HCT116 (cell line): ENCODE measurements at regions not wholly inside any gene's neighbourhood (a gene's known extent, or its start where the extent isn't known, plus 50 kb on each side); places are given as distances from the start of the nearest gene placed in this dataset.

Source experiments
- EZH2 ChIP-seq: fragments of 200-600 bp; sonication (generic); IDR thresholded peaks from 2 replicates; pipeline ENCODE4 v1.6.1; 2017; ENCODE audit warnings: antibody characterized with exemption, mixed run types
- EZH2phosphoT487 ChIP-seq: fragments of 200-600 bp; IDR thresholded peaks from 2 replicates; pipeline ENCODE4 v1.6.1; 2018; ENCODE audit warnings: antibody characterized with exemption, borderline replicate concordance
- YY1 ChIP-seq: IDR thresholded peaks from 2 replicates; pipeline ENCODE4 v1.6.1; 2011; ENCODE audit warnings: low read length, low read depth, moderate library complexity, mild to moderate bottlenecking; ENCODE audit not compliant: insufficient replicate concordance; ENCODE audit errors: extremely low read depth
- TF ChIP-seq, protein P1 (sequence below), 3 experiments: fragments of 200-600 bp in 1 of 3; sonication (generic) in 1 of 3; IDR thresholded peaks in 2 of 3; conservative IDR thresholded peaks in 1 of 3; 2 replicates each; pipeline ENCODE4 v1.5.1; 2012 to 2017; ENCODE audit warnings: low read depth in 2 of 3, low read length in 2 of 3, antibody characterized with exemption in 1 of 3, borderline replicate concordance in 1 of 3, control low read depth in 1 of 3, mild to moderate bottlenecking in 1 of 3, mixed read lengths in 1 of 3, mixed run types in 1 of 3, moderate library complexity in 1 of 3; ENCODE audit not compliant: insufficient read depth in 1 of 3

DNA sequence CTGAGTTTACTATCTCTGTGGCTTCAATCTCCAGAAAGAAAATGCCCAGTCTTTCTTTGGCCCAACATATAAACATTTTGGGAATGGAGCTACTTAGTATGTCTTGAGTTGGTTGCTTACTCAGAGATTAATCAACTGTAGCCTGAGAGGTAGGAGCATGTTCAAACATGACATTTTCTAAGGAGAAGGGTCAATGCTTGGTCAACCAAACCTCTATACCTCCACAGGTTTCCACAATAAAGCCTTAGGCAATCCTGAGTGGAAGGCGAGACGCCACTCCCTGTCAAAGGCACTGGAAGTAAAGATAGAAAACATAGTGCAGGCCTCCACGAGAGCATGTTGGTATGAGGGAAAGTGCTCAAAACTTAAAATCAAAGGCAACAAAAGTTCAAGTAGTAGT is 411.4 kb downstream of the KCTD16 start:
- TF ChIP-seq EZH2phosphoT487 = no peak
- TF ChIP-seq, protein P1, sequence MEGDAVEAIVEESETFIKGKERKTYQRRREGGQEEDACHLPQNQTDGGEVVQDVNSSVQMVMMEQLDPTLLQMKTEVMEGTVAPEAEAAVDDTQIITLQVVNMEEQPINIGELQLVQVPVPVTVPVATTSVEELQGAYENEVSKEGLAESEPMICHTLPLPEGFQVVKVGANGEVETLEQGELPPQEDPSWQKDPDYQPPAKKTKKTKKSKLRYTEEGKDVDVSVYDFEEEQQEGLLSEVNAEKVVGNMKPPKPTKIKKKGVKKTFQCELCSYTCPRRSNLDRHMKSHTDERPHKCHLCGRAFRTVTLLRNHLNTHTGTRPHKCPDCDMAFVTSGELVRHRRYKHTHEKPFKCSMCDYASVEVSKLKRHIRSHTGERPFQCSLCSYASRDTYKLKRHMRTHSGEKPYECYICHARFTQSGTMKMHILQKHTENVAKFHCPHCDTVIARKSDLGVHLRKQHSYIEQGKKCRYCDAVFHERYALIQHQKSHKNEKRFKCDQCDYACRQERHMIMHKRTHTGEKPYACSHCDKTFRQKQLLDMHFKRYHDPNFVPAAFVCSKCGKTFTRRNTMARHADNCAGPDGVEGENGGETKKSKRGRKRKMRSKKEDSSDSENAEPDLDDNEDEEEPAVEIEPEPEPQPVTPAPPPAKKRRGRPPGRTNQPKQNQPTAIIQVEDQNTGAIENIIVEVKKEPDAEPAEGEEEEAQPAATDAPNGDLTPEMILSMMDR (IDR thresholded peaks at IDR 0.05 in 2 of 3, conservative IDR thresholded peaks at IDR 0.05 in 1 of 3; ENCODE audit: borderline replicate concordance in 1 of 3, insufficient read depth in 1 of 3, low read depth in 2 of 3, low read length in 2 of 3) = no peak
- TF ChIP-seq YY1 = no peak
- no peak for TF ChIP-seq EZH2
